H1 (cell line): ENCODE measurements at regions not wholly inside any gene's neighbourhood (a gene's known extent, or its start where the extent isn't known, plus 50 kb on each side); places are given as distances from the start of the nearest gene placed in this dataset.
A peak's percentile ranks its signal among the peaks of the same experiment; 100 is the strongest.

Experiments
- CTCF ChIA-PET: fragments of 300-600 bp; sonication (Branson Sonifier 250); formaldehyde crosslinking; loops from one replicate; lab custom pipeline; 2021; ENCODE audit not compliant: partially characterized antibody; lab: Charles Lee
- POLR2A ChIA-PET: fragments of 300-600 bp; sonication (Branson Sonifier 250); formaldehyde crosslinking; loops from one replicate; lab custom pipeline; 2021; ENCODE audit warnings: inconsistent platforms; ENCODE audit not compliant: partially characterized antibody; lab: Charles Lee
- DNase-seq, 2 experiments: peaks; one replicate each; pipeline versions ENCODE4 v3.0.0 to v3.0.0-alpha.2; 2010 to 2022; ENCODE audit warnings: low spot score in 2 of 2, low read depth in 1 of 2, mixed read lengths in 1 of 2
- FAIRE-seq: peaks from 2 replicates; lab custom pipeline; 2011; peaks lifted over from hg19 to GRCh38; lab: Jason Lieb, UNC
- H2AFZ ChIP-seq: 2 replicates; pipeline ENCODE4 v1.8.1; 2012; ENCODE audit warnings: low read length, inconsistent platforms
- H2AK5ac ChIP-seq: 2 replicates; pipeline ENCODE4 v1.6.1; 2013; ENCODE audit warnings: low read depth, low read length
- H2BK120ac ChIP-seq: replicated peaks from 2 replicates; pipeline ENCODE3; 2013; ENCODE audit warnings: low read depth, low read length, inconsistent platforms
- H2BK12ac ChIP-seq: 2 replicates; pipeline ENCODE4 v1.6.1; 2013; ENCODE audit warnings: low read depth, low read length
- H2BK15ac ChIP-seq: 2 replicates; pipeline ENCODE4 v1.6.1; 2013; ENCODE audit warnings: low read length
- H2BK20ac ChIP-seq: 2 replicates; pipeline ENCODE4 v1.6.1; 2013; ENCODE audit warnings: low read length
- H2BK5ac ChIP-seq: 2 replicates; pipeline ENCODE4 v1.6.1; 2013; ENCODE audit warnings: low read depth, low read length
- H3K14ac ChIP-seq: 2 replicates; pipeline ENCODE4 v1.6.1; 2013; ENCODE audit warnings: inconsistent platforms; ENCODE audit not compliant: insufficient read length
- H3K18ac ChIP-seq: 2 replicates; pipeline ENCODE4 v1.6.1; 2013; ENCODE audit warnings: low read length; ENCODE audit errors: extremely low read depth
- H3K23ac ChIP-seq: 2 replicates; pipeline ENCODE4 v1.6.1; 2013; ENCODE audit warnings: inconsistent platforms; ENCODE audit not compliant: insufficient read length
- H3K23me2 ChIP-seq: 2 replicates; pipeline ENCODE4 v1.6.1; 2013; ENCODE audit warnings: low read depth, low read length
- H3K27ac ChIP-seq: 2 replicates; pipeline ENCODE4 v1.6.1; 2011; ENCODE audit warnings: low read depth, low read length, inconsistent platforms
- H3K27me3 ChIP-seq, 4 experiments: replicated peaks in 1 of 4; 1 replicate in 1 of 4; 2 replicates in 3 of 4; pipeline versions ENCODE4 v1.6.1 to v1.8.1; 2011 to 2013; ENCODE audit warnings: low read length in 3 of 4, mild to moderate bottlenecking in 3 of 4, inconsistent platforms in 2 of 4, mixed read lengths in 2 of 4, moderate library complexity in 1 of 4; ENCODE audit not compliant: control insufficient read depth in 3 of 4, insufficient read depth in 3 of 4; ENCODE audit errors: extremely low read depth in 1 of 4
- H3K36me3 ChIP-seq, 4 experiments: 2 replicates each; pipeline versions ENCODE4 v1.6.1 to v1.8.1; 2011 to 2013; ENCODE audit warnings: mild to moderate bottlenecking in 4 of 4, low read length in 3 of 4, moderate library complexity in 2 of 4, control low read depth in 1 of 4, inconsistent platforms in 1 of 4; ENCODE audit not compliant: insufficient read depth in 4 of 4, control insufficient read depth in 2 of 4
- H3K4ac ChIP-seq: replicated peaks from 2 replicates; pipeline ENCODE3; 2013; ENCODE audit warnings: low read length, low read depth, mixed read lengths, inconsistent platforms; ENCODE audit not compliant: insufficient read length
- H3K4me1 ChIP-seq, 4 experiments: replicated peaks in 1 of 4; 1 replicate in 1 of 4; 2 replicates in 3 of 4; pipeline versions ENCODE4 v1.6.1 to v1.8.1; 2011 to 2013; ENCODE audit warnings: low read length in 3 of 4, inconsistent platforms in 2 of 4, mixed read lengths in 1 of 4; ENCODE audit not compliant: insufficient read depth in 4 of 4, control insufficient read depth in 3 of 4
- H3K4me2 ChIP-seq, 2 experiments: 2 replicates each; pipeline versions ENCODE4 v1.6.1 to v1.8.1; 2011 to 2013; ENCODE audit warnings: low read depth in 2 of 2, low read length in 2 of 2, control low read depth in 1 of 2, inconsistent platforms in 1 of 2, mild to moderate bottlenecking in 1 of 2; ENCODE audit not compliant: insufficient read depth in 1 of 2
- H3K4me3 ChIP-seq, 4 experiments: fragments of 200-600, 300-600 bp in 1 of 4; sonication (generic), shearing (Covaris generic), sonication (Bioruptor Twin) in 1 of 4; 2 replicates each; pipeline versions ENCODE4 v1.5.1 to v1.8.1; 2011 to 2016; ENCODE audit warnings: low read length in 4 of 4, low read depth in 3 of 4, control low read depth in 2 of 4, inconsistent platforms in 2 of 4, mild to moderate bottlenecking in 2 of 4, mixed read lengths in 1 of 4, moderate library complexity in 1 of 4; ENCODE audit not compliant: insufficient read depth in 2 of 4; ENCODE audit errors: extremely low read depth in 1 of 4
- H3K56ac ChIP-seq: replicated peaks from 2 replicates; pipeline ENCODE3; 2013; ENCODE audit warnings: low read depth, mild to moderate bottlenecking, mixed read lengths, low read length, inconsistent platforms; ENCODE audit not compliant: insufficient read length
- H3K79me1 ChIP-seq: 2 replicates; pipeline ENCODE4 v1.6.1; 2013; ENCODE audit warnings: low read depth, low read length, control low read depth
- H3K79me2 ChIP-seq, 2 experiments: 2 replicates each; pipeline versions ENCODE4 v1.6.1 to v1.8.1; 2012 to 2013; ENCODE audit warnings: low read length in 2 of 2, mild to moderate bottlenecking in 2 of 2, inconsistent platforms in 1 of 2; ENCODE audit not compliant: insufficient read depth in 2 of 2, control insufficient read depth in 1 of 2
- H3K9ac ChIP-seq, 4 experiments: replicated peaks in 1 of 4; 1 replicate in 1 of 4; 2 replicates in 3 of 4; pipeline versions ENCODE4 v1.6.1 to v1.8.1; 2011 to 2013; ENCODE audit warnings: low read depth in 3 of 4, low read length in 3 of 4, control low read depth in 2 of 4, mild to moderate bottlenecking in 2 of 4, moderate library complexity in 2 of 4, inconsistent platforms in 1 of 4; ENCODE audit errors: extremely low read depth in 1 of 4
- H3K9me3 ChIP-seq, 2 experiments: 2 replicates each; pipeline versions ENCODE4 v1.6.1 to v1.8.1; 2012 to 2013; ENCODE audit warnings: mild to moderate bottlenecking in 2 of 2, moderate library complexity in 2 of 2, control low read depth in 1 of 2, inconsistent platforms in 1 of 2, low read depth in 1 of 2, low read length in 1 of 2, mixed read lengths in 1 of 2; ENCODE audit not compliant: insufficient read depth in 2 of 2
- H4K20me1 ChIP-seq, 2 experiments: replicated peaks in 1 of 2; 2 replicates each; pipeline versions ENCODE3 to v1.8.1; 2011 to 2013; ENCODE audit warnings: inconsistent platforms in 2 of 2, low read length in 2 of 2, mild to moderate bottlenecking in 1 of 2; ENCODE audit not compliant: insufficient read depth in 2 of 2, control insufficient read depth in 1 of 2
- H4K5ac ChIP-seq: 2 replicates; pipeline ENCODE4 v1.6.1; 2013; ENCODE audit warnings: low read length, low read depth, mixed read lengths, inconsistent platforms; ENCODE audit not compliant: insufficient read length
- H4K8ac ChIP-seq: 2 replicates; pipeline ENCODE4 v1.8.0; 2013; ENCODE audit warnings: mild to moderate bottlenecking, moderate library complexity, low read length, inconsistent platforms; ENCODE audit not compliant: insufficient read depth; ENCODE audit errors: extremely low read depth
- H4K91ac ChIP-seq: replicated peaks from 2 replicates; pipeline ENCODE3; 2013; ENCODE audit warnings: low read length, mixed read lengths, inconsistent platforms; ENCODE audit not compliant: insufficient read length
- CEBPB ChIP-seq: IDR thresholded peaks from 2 replicates; pipeline ENCODE4 v1.6.1; 2012; ENCODE audit warnings: low read depth, low read length
- TCF12 ChIP-seq: IDR thresholded peaks from 2 replicates; pipeline ENCODE4 v1.6.1; 2011; ENCODE audit warnings: low read depth, mild to moderate bottlenecking, low read length
- YY1 ChIP-seq: IDR thresholded peaks from 2 replicates; pipeline ENCODE4 v1.6.1; 2011; ENCODE audit warnings: low read depth, mild to moderate bottlenecking, low read length
- WGBS, 2 experiments: shearing (Covaris generic) in 1 of 2; methylation state at CpG; one replicate each; pipeline versions ENCODE4 v1.1.6 to v1.1.7; 2013 to 2015; ENCODE audit warnings: low lambda C conversion rate in 2 of 2, mixed read lengths in 2 of 2, inconsistent platforms in 1 of 2, low coverage in 1 of 2, missing lambda C conversion rate in 1 of 2; ENCODE audit not compliant: insufficient replicate concordance in 2 of 2, insufficient coverage in 1 of 2, insufficient read length in 1 of 2; ENCODE audit errors: extremely low coverage in 1 of 2, missing lambda C conversion rate in 1 of 2; 5-methylcytosine and 5-hydroxymethylcytosine counted together

GRCh38 chr10:2927958-2928840, 139.1 kb upstream of the PFKP start:
- peak; percentile 94 for FAIRE-seq
- no peaks in the 10 kb centered on the region for H3K9me3 ChIP-seq
- no peak overlapping the region for H2BK5ac ChIP-seq
- no peak overlapping the region for H4K8ac ChIP-seq
- no peaks in the 10 kb centered on the region for H3K79me1 ChIP-seq
- H2BK20ac ChIP-seq, result no peak overlapping the region
- H4K5ac ChIP-seq, result no peak overlapping the region
- H3K4ac ChIP-seq, result no peak overlapping the region
- H3K4me1 ChIP-seq, result peaks cover 0 to 11% (median 5%) of the 10 kb centered on the region in 4 experiments; a peak in 6 of 7 replicates
- no peak overlapping the region for H3K4me3 ChIP-seq
- POLR2A ChIA-PET, result interaction anchor here (1.0 kb wide), 1 partner anchor 144 kb away, joined by 3 read pairs; no protein-coding TSS in a partner anchor
- H3K14ac ChIP-seq, result no peak overlapping the region
- no peak overlapping the region for H2BK15ac ChIP-seq
- H3K23me2 ChIP-seq, result no peaks in the 10 kb centered on the region
- H2BK12ac ChIP-seq, result no peak overlapping the region
- CTCF ChIA-PET, result interaction anchor here (0.6 to 6.7 kb wide), 39 partner anchors 8 to 1711 kb away, joined by 3 to 94 read pairs (median 3); no protein-coding TSS in a partner anchor
- no peak overlapping the region for H3K27ac ChIP-seq
- no peak overlapping the region for H3K56ac ChIP-seq
- H3K27me3 ChIP-seq, result peaks cover 0 to 2% (median 0%) of the 10 kb centered on the region in 4 experiments; a peak in 2 of 7 replicates
- H2AFZ ChIP-seq, result no peak overlapping the region; the same call in 1 of the 2 replicates
- DNase-seq, result peak; percentile 58 to 95
- WGBS, 2 experiments, result 48% methylated on average over 15 of the region's 15 CpGs; no CpG with 5 or more reads in 1 of the 2 experiments
- H3K4me2 ChIP-seq, result no peak overlapping the region
- H3K36me3 ChIP-seq, result no peaks in the 10 kb centered on the region
- no peak overlapping the region for H2BK120ac ChIP-seq
- no peaks in the 10 kb centered on the region for H3K79me2 ChIP-seq
- H2AK5ac ChIP-seq, result no peak overlapping the region
- H4K91ac ChIP-seq, result no peak overlapping the region
- no peak overlapping the region for H3K23ac ChIP-seq
- H3K9ac ChIP-seq, result no peak overlapping the region
- no peaks in the 10 kb centered on the region for H4K20me1 ChIP-seq
- no peak overlapping the region for H3K18ac ChIP-seq
- TF ChIP-seq YY1 (peak; percentile 68), TCF12 (0 out of 2 replicates have a peak, but pooled peaks have one; percentile 72), CEBPB (no peak)
